DOHH2 (cell line): ENCODE measurements at regions not wholly inside any gene's neighbourhood (a gene's known extent, or its start where the extent isn't known, plus 50 kb on each side); places are given as distances from the start of the nearest gene placed in this dataset.
"Not testable (repeated sequence)": the region's sequence is repeated elsewhere in the genome, so short reads cannot be mapped to it uniquely, and the experiment has no call there.

Source experiments
- H3F3A ChIP-seq: fragments of 200-600 bp; sonication (generic), shearing (Covaris generic); 2 replicates; pipeline ENCODE4 v1.6.0; 2016; ENCODE audit warnings: antibody characterized with exemption, mild to moderate bottlenecking; ENCODE audit not compliant: control insufficient read depth, insufficient read depth
- H3K27ac ChIP-seq: fragments of 200-600 bp; sonication (generic); 2 replicates; pipeline ENCODE4 v1.5.1; 2014; ENCODE audit warnings: low read depth, mild to moderate bottlenecking, low read length, moderate library complexity
- H3K27me3 ChIP-seq: fragments of 200-600 bp; sonication (generic); 2 replicates; pipeline ENCODE4 v1.6.1; 2014; ENCODE audit warnings: mild to moderate bottlenecking, low read length, mixed read lengths; ENCODE audit not compliant: control insufficient read depth
- H3K36me3 ChIP-seq: fragments of 200-600 bp; sonication (generic); 2 replicates; pipeline ENCODE4 v1.6.1; 2014; ENCODE audit warnings: mild to moderate bottlenecking, low read length, moderate library complexity, mixed read lengths; ENCODE audit not compliant: control insufficient read depth
- H3K4me1 ChIP-seq: fragments of 200-600 bp; sonication (generic); 2 replicates; pipeline ENCODE4 v1.6.1; 2014; ENCODE audit warnings: mild to moderate bottlenecking, low read length, mixed read lengths; ENCODE audit not compliant: control insufficient read depth
- H3K4me2 ChIP-seq: fragments of 200-600 bp; sonication (generic); 2 replicates; pipeline ENCODE4 v1.6.0; 2014; ENCODE audit warnings: mild to moderate bottlenecking, low read length, moderate library complexity
- H3K4me3 ChIP-seq: fragments of 200-600 bp; sonication (generic); 2 replicates; pipeline ENCODE4 v1.5.1; 2014; ENCODE audit warnings: mild to moderate bottlenecking, low read length, mixed read lengths
- H3K79me2 ChIP-seq: fragments of 200-600 bp; sonication (generic); 2 replicates; pipeline ENCODE4 v1.6.1; 2014; ENCODE audit warnings: mild to moderate bottlenecking, low read length, mixed read lengths; ENCODE audit not compliant: control insufficient read depth
- H3K9me2 ChIP-seq: fragments of 200-600 bp; sonication (generic); replicated peaks from 2 replicates; pipeline ENCODE4 v1.6.1; 2014; ENCODE audit warnings: mild to moderate bottlenecking, low read length, mixed read lengths; ENCODE audit not compliant: control insufficient read depth
- H3K9me3 ChIP-seq: fragments of 200-600 bp; sonication (generic); 2 replicates; pipeline ENCODE4 v1.6.1; 2014; ENCODE audit warnings: antibody characterized with exemption, low read length, mixed read lengths; ENCODE audit not compliant: control insufficient read depth, insufficient read depth
- H4K20me1 ChIP-seq: fragments of 200-600 bp; sonication (generic); 2 replicates; pipeline ENCODE4 v1.6.0; 2014; ENCODE audit warnings: low read depth, mild to moderate bottlenecking, antibody characterized with exemption, low read length, moderate library complexity; ENCODE audit not compliant: control insufficient read depth, insufficient read depth

DNA sequence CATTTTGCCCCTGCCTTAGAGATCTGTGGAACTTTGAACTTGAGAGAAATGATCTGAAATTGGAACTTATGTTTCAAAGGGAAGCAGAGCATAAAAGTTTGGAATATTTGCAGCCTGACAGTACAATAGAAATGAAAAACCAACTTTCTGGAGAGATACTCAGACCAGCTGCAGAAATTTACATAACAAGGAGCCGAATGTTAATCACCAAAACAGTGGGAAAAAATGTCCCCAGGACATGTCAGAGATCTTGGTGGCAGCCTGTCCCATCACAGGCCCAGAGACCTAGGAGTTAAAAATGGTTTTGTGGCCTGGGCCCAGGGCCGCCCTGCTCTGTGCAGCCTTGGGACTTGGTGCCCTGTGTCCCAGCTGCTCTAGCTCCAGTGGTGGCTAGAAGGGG, 94.8 kb downstream of the CDRT15L2 start:
- H3K27me3 ChIP-seq, H3K9me2 ChIP-seq, H3F3A ChIP-seq, H3K79me2 ChIP-seq, H3K36me3 ChIP-seq, H3K4me2 ChIP-seq, H3K9me3 ChIP-seq, H3K4me3 ChIP-seq, H4K20me1 ChIP-seq, H3K27ac ChIP-seq: not testable (repeated sequence)
- peaks cover 20% of the 10 kb centered on the region for H3K4me1 ChIP-seq

DNA sequence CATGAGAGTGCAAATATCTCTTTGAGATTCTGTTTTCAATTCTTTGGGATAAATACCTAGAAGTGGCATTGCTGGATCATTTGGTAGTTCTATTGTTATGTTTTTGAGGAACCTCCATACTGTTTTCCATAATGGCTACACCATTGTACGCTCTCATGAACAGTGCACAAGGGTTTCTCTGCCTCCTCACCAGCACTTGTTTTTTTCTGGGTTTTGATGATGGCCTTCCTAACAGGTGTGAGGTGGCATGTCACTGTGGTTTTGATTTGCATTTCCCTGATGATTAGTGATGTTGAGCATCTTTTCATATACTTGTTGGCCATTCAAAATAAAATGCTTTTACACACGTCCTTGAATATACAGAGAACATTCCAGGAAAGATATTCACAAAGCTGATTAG, 96.2 kb downstream of the CDRT15L2 start:
- not testable (repeated sequence) for H3K4me3 ChIP-seq, H3K27ac ChIP-seq

DNA sequence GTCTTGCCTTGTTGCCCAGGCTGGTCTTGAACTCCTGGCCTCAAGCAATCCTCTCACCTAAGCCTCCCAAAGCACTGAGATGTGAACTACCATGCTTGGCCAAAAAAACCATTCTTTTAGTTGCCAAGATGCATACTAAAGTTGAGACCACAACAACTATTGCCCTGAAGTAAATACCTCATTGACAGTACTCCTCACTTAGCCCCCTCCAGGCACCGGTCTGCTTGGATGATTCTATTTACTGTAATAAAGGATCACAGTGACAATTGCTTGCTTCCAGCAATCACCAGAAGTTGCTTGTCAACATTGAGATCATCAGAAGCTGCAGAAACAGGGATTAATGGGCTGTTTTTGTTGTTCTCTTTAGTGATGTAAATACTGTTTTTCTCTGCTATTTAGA, 97.1 kb downstream of the CDRT15L2 start:
- not testable (repeated sequence) for H4K20me1 ChIP-seq, H3K36me3 ChIP-seq, H3K27me3 ChIP-seq, H3K27ac ChIP-seq, H3F3A ChIP-seq, H3K4me2 ChIP-seq, H3K9me3 ChIP-seq, H3K9me2 ChIP-seq, H3K79me2 ChIP-seq, H3K4me3 ChIP-seq
- peaks cover 20% of the 10 kb centered on the region for H3K4me1 ChIP-seq

More for the DNA sequence above, 96.2 kb downstream of the CDRT15L2 start:
- H3K79me2 ChIP-seq, H3K9me2 ChIP-seq, H3K36me3 ChIP-seq, H3F3A ChIP-seq, H3K4me2 ChIP-seq, H4K20me1 ChIP-seq, H3K27me3 ChIP-seq, H3K9me3 ChIP-seq: not testable (repeated sequence)
- peaks cover 20% of the 10 kb centered on the region for H3K4me1 ChIP-seq

DNA sequence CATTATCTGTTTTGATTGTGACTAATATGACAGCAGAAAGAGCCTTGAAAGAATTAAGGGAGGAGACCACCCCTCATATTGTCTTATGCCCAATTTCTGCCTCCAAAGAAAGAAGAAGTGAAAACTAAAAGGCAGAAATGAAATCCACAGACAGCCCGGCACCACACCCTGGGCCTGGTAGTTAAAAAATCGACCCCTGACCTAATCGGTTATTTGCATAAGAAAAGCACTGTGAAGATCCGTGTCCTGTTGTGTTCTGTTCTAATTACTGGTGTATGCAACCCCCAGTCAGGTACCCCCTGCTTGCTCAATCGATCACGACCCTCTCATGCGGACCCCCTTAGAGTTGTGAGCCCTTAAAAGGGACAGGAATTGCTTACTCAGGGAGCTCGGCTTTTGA, 97.9 kb downstream of the CDRT15L2 start:
- H3K4me2 ChIP-seq, H3K27ac ChIP-seq, H3K9me3 ChIP-seq, H3K27me3 ChIP-seq, H3K79me2 ChIP-seq, H4K20me1 ChIP-seq, H3K9me2 ChIP-seq, H3K4me3 ChIP-seq, H3K36me3 ChIP-seq, H3F3A ChIP-seq: not testable (repeated sequence)
- peaks cover 20% of the 10 kb centered on the region for H3K4me1 ChIP-seq

DNA sequence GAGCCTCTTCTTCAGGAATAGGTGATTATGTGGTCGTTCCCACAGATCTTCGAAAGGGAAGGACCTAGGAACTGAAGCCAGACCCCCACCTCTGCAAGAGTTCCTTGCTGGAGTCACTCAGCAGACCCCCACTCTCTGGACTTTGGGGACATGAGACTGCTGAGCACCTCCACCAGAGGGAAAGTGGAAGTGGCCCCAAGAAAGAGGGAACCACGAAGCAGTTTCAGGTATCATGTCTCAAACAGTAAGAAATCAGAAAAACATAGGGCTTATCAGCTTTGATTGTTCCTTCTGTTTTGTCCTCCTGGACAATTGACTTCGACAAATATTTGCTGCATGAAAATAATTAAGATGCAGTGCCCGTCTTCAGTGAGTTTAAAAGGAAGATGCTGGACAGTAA, 98.9 kb downstream of the CDRT15L2 start:
- not testable (repeated sequence) for H4K20me1 ChIP-seq, H3K4me2 ChIP-seq, H3K27ac ChIP-seq, H3K4me3 ChIP-seq, H3K36me3 ChIP-seq, H3K79me2 ChIP-seq, H3K9me2 ChIP-seq, H3K27me3 ChIP-seq, H3F3A ChIP-seq, H3K9me3 ChIP-seq
- H3K4me1 ChIP-seq, result peaks cover 20% of the 10 kb centered on the region

DNA sequence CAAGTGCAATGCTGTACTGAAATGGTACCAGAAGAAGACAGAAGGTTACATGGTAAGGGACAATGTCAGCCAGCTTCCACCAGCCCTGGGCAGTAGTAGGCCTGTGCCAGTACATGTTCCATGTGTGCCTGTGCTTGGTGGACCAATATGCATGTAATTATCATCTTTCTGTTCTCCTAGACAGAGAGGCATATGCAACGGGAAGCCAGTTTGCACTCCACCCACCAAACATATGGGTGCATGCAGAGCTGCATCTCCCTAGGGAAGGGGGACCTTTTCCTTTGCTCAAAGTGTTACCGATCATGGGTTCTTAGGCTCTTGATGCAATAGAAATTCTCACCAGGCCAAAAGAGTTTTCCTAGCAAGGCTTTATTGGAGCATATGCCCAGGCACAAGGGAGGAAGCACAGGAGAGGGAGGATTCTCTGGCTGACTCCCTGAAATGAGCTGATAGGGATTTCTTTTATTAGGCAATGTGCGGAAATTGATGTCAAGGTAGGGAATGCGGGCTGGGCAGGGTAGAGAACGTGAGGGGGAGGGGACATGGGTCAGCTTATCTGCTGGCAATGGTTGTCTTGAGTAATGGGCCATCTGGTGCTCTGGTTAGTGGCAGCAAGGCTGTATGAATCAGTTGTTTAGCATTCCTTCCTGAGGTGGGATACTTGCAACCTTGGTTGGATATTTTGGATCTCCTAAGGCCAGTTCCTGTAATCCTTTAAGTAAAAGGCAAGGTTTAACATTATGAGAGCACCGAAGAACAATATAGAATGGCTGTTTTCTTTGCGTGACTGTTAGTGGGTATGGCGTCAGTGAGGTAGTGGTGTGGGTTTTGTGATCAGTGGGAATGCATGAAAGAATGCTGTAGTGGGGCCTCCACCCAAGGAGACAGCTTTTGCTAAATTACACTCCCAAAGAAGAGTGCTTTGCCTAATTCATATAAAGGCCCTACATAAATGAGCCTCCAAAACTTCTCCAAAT, 102.5 kb downstream of the CDRT15L2 start:
- not testable (repeated sequence) for H3K4me2 ChIP-seq

DNA sequence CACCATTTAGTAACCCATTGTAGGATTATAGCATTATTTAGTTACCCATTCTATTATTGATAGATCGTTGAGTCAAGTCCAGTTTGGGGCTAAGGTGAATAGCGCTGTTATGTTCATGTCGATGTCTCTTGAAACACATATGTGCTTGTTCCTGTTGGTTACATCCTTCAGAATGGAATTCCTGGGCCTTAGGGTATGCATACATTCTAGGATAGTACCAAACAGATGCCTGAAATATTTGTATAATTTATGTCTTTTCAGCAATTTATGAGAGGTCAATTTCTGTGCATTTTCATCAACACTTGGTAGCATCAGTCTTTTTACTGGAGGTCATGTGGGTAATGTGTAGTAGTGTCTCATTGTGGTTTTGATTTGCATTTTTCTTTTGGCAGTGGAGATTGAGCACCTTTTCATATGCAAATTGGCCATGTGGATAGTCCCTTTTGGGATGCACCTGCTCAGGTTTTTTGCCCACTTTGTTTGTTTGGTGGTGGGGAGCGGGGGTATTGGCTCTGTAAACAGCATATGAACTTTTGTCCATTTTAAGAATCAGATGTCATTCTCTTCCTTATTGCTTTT, 104.2 kb downstream of the CDRT15L2 start:
- H3F3A ChIP-seq, H3K4me3 ChIP-seq, H3K4me2 ChIP-seq, H3K4me1 ChIP-seq, H3K9me2 ChIP-seq, H3K36me3 ChIP-seq, H3K79me2 ChIP-seq, H3K9me3 ChIP-seq, H3K27ac ChIP-seq, H4K20me1 ChIP-seq, H3K27me3 ChIP-seq: not testable (repeated sequence)

More for the DNA sequence above, 102.5 kb downstream of the CDRT15L2 start:
- H3K27me3 ChIP-seq, H3F3A ChIP-seq, H3K9me2 ChIP-seq, H4K20me1 ChIP-seq, H3K27ac ChIP-seq, H3K36me3 ChIP-seq, H3K9me3 ChIP-seq, H3K79me2 ChIP-seq, H3K4me3 ChIP-seq: not testable (repeated sequence)
- H3K4me1 ChIP-seq, result peaks cover 15% of the 10 kb centered on the region

DNA sequence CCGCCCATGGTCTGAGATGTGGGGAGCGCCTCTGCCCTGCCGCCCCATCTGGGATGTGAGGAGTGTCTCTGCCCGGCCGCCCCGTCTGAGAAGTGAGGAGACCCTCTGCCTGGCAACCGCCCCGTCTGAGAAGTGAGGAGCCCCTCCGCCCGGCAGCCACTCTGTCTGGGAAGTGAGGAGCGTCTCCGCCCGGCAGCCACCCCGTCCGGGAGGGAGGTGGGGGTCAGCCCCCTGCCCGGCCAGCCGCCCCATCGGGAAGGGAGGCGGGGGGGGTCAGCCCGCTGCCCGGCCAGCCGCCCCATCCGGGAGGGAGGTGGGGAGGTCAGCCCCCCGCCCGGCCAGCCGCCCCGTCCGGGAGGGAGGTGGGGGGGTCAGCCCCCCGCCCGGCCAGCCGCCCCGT, 105.5 kb downstream of the CDRT15L2 start:
- H3K36me3 ChIP-seq, H3F3A ChIP-seq, H3K9me2 ChIP-seq, H3K4me3 ChIP-seq, H3K4me2 ChIP-seq, H3K27ac ChIP-seq, H3K79me2 ChIP-seq, H3K9me3 ChIP-seq, H3K4me1 ChIP-seq, H3K27me3 ChIP-seq, H4K20me1 ChIP-seq: not testable (repeated sequence)
